ENCODE measurements at regions not wholly inside any gene's neighbourhood (a gene's known extent, or its start where the extent isn't known, plus 50 kb on each side); places are given as distances from the start of the nearest gene placed in this dataset.

- intact Hi-C loops (cut with DNase I; ENCODE audit: low total_unique reads), result no loop called here
- no peaks in the 10 kb centered on the region for H3K9me3 ChIP-seq
- H3K4me3 ChIP-seq, result no peak overlapping the region
- no peaks in the 10 kb centered on the region for H3K36me3 ChIP-seq (ENCODE audit: low read depth, missing control alignments)
- H3K27me3 ChIP-seq, result no peaks in the 10 kb centered on the region
- H3K27ac ChIP-seq, result no peak overlapping the region
- H3K4me1 ChIP-seq, result no peaks in the 10 kb centered on the region
- TF ChIP-seq POLR2A (IDR thresholded peaks at IDR 0.05), result no peak
- TF ChIP-seq, protein P1, sequence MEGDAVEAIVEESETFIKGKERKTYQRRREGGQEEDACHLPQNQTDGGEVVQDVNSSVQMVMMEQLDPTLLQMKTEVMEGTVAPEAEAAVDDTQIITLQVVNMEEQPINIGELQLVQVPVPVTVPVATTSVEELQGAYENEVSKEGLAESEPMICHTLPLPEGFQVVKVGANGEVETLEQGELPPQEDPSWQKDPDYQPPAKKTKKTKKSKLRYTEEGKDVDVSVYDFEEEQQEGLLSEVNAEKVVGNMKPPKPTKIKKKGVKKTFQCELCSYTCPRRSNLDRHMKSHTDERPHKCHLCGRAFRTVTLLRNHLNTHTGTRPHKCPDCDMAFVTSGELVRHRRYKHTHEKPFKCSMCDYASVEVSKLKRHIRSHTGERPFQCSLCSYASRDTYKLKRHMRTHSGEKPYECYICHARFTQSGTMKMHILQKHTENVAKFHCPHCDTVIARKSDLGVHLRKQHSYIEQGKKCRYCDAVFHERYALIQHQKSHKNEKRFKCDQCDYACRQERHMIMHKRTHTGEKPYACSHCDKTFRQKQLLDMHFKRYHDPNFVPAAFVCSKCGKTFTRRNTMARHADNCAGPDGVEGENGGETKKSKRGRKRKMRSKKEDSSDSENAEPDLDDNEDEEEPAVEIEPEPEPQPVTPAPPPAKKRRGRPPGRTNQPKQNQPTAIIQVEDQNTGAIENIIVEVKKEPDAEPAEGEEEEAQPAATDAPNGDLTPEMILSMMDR (IDR thresholded peaks at IDR 0.05), result no peak
- WGBS, 2 donors, result 90 to 95% methylated on average over 3 of the region's 3 CpGs
- no peak for DNase-seq
Observed at GRCh38 chr10:29032169-29032568, 256.7 kb upstream of the LYZL1 start.

- Histone ChIP-seq H3K27ac (no peak overlapping the region), H3K4me3 (no peak overlapping the region), H3K9me3 (no peaks in the 10 kb centered on the region), H3K36me3 (ENCODE audit: low read depth, missing control alignments) (no peaks in the 10 kb centered on the region), H3K4me1 (no peaks in the 10 kb centered on the region), H3K27me3 (no peaks in the 10 kb centered on the region)
- no peak for TF ChIP-seq POLR2A (IDR thresholded peaks at IDR 0.05)
- TF ChIP-seq, protein P1 (IDR thresholded peaks at IDR 0.05), result no peak
- intact Hi-C loops (cut with DNase I; ENCODE audit: low total_unique reads), result no loop called here
- no peak for DNase-seq
- WGBS, 2 donors, result 86 to 91% methylated on average over 6 of the region's 6 CpGs
Observed at GRCh38 chr10:29033311-29033940, 255.4 kb upstream of the LYZL1 start.

GRCh38 chr10:29034592-29034991, 254.3 kb upstream of the LYZL1 start:
- TF ChIP-seq, protein P1 (IDR thresholded peaks at IDR 0.05), result no peak
- no peak for TF ChIP-seq POLR2A (IDR thresholded peaks at IDR 0.05)
- WGBS, 2 donors, result 58 to 66% methylated on average over 5 of the region's 5 CpGs

DNA sequence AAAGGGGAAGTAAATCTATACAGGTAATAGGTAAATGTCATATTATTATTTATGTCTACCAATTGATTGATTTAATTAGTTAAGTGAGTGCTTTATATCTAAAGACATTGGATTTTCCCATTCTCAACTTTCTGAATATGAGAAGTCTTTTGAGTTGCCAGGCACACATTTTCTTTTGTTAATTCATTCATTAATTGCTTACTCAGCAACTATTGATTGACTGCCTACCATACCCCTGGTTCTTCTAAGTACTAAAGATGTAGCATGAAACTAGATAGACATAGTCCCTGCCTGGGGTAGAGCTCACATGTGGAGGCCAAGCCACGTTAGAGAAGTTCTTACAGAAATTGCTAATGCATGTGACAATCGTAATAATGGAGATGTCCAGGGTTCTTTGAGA, 253.1 kb upstream of the LYZL1 start:
- 90 to 96% methylated on average over 2 of the region's 2 CpGs for WGBS, 2 donors
- no peak overlapping the region for H3K4me3 ChIP-seq
- no peak for TF ChIP-seq POLR2A (IDR thresholded peaks at IDR 0.05)
- TF ChIP-seq, protein P1 (IDR thresholded peaks at IDR 0.05), result no peak
- H3K9me3 ChIP-seq, result no peaks in the 10 kb centered on the region
- H3K27ac ChIP-seq, result no peak overlapping the region
- no peak for DNase-seq
- no peaks in the 10 kb centered on the region for H3K4me1 ChIP-seq
- intact Hi-C loops (cut with DNase I; ENCODE audit: low total_unique reads), result no loop called here
- H3K27me3 ChIP-seq, result no peaks in the 10 kb centered on the region
- H3K36me3 ChIP-seq (ENCODE audit: low read depth, missing control alignments), result no peaks in the 10 kb centered on the region

More at GRCh38 chr10:29034592-29034991, 254.3 kb upstream of the LYZL1 start:
- H3K36me3 ChIP-seq (ENCODE audit: low read depth, missing control alignments), result no peaks in the 10 kb centered on the region
- H3K9me3 ChIP-seq, result no peaks in the 10 kb centered on the region
- no peak overlapping the region for H3K27ac ChIP-seq
- no peak for DNase-seq
- H3K27me3 ChIP-seq, result no peaks in the 10 kb centered on the region
- no peak overlapping the region for H3K4me3 ChIP-seq
- intact Hi-C loops (cut with DNase I; ENCODE audit: low total_unique reads), result no loop called here
- H3K4me1 ChIP-seq, result no peaks in the 10 kb centered on the region
